ENCODE measurements at regions not wholly inside any gene's neighbourhood (a gene's known extent, or its start where the extent isn't known, plus 50 kb on each side); places are given as distances from the start of the nearest gene placed in this dataset.

- no peaks in the 10 kb centered on the region for H3K36me3 ChIP-seq (replicated peaks in 1 of 2; ENCODE audit: control insufficient read depth in 2 of 2, insufficient read depth in 2 of 2, low read length in 2 of 2)
- no CpG with 5 or more reads among the region's 10 CpGs for WGBS, 2 donors (ENCODE audit: extremely low coverage in 2 of 2, insufficient read length in 2 of 2, insufficient replicate concordance in 1 of 2)
- no peak overlapping the region for H2BK12ac ChIP-seq (ENCODE audit: low read length)
- no peak overlapping the region for H2AK5ac ChIP-seq (ENCODE audit: low read depth, low read length)
- no peak overlapping the region for H3K4ac ChIP-seq (ENCODE audit: low read length)
- no peak overlapping the region for H4K91ac ChIP-seq (ENCODE audit: low read depth, low read length, poor library complexity)
- H2BK120ac ChIP-seq (ENCODE audit: low read depth, low read length), result no peak overlapping the region
- H3K23ac ChIP-seq (ENCODE audit: low read depth, low read length, poor library complexity), result no peak overlapping the region
- no peak overlapping the region for H3K9ac ChIP-seq (ENCODE audit: low read depth, low read length, poor library complexity)
- no peak for DNase-seq (ENCODE audit: low spot score)
- H2AFZ ChIP-seq (ENCODE audit: low read length), result no peak overlapping the region
- H2BK15ac ChIP-seq (ENCODE audit: low read length), result no peak overlapping the region
- peaks cover 0 to 6% of the 10 kb centered on the region in 2 donors for H3K4me1 ChIP-seq (ENCODE audit: control insufficient read depth in 2 of 2, insufficient read depth in 1 of 2, low read depth in 1 of 2, low read length in 2 of 2)
- peak overlapping the region; percentile 87 for H3K14ac ChIP-seq (ENCODE audit: low read length)
- no peak overlapping the region for H2BK5ac ChIP-seq (ENCODE audit: low read length)
- no peak overlapping the region for H3K4me3 ChIP-seq (ENCODE audit: low read length in 2 of 2)
- H3K27ac ChIP-seq (replicated peaks; ENCODE audit: low read length), result no peak overlapping the region
- peaks cover 0 to 11% (median 0%) of the 10 kb centered on the region in 3 experiments for H3K27me3 ChIP-seq (ENCODE audit: control insufficient read depth in 3 of 3, insufficient read depth in 3 of 3, low read depth in 1 of 3, low read length in 3 of 3)
- H3K79me1 ChIP-seq (ENCODE audit: low read depth, low read length), result no peaks in the 10 kb centered on the region
- no peak overlapping the region for H3K18ac ChIP-seq (ENCODE audit: low read length)
- H3K4me2 ChIP-seq (ENCODE audit: insufficient read depth, low read length, poor library complexity, severe bottlenecking), result no peak overlapping the region
- H3K9me3 ChIP-seq (replicated peaks in 1 of 2; ENCODE audit: control insufficient read depth in 2 of 2, insufficient read depth in 1 of 2, low read depth in 1 of 2, low read length in 2 of 2), result no peaks in the 10 kb centered on the region
- H4K8ac ChIP-seq (ENCODE audit: low read depth, low read length), result no peak overlapping the region
These were observed 190.1 kb downstream of the GADD45G start for GRCh38 chr9:89794918-89795317.

GRCh38 chr9:89795538-89796195 lies 190.9 kb downstream of the GADD45G start:
- no peak overlapping the region for H3K4me2 ChIP-seq (ENCODE audit: insufficient read depth, low read length, poor library complexity, severe bottlenecking)
- peaks cover 0 to 8% (median 0%) of the 10 kb centered on the region in 3 experiments for H3K27me3 ChIP-seq (ENCODE audit: control insufficient read depth in 3 of 3, insufficient read depth in 3 of 3, low read depth in 1 of 3, low read length in 3 of 3)
- H3K36me3 ChIP-seq (replicated peaks in 1 of 2; ENCODE audit: control insufficient read depth in 2 of 2, insufficient read depth in 2 of 2, low read length in 2 of 2), result no peaks in the 10 kb centered on the region
- H2AK5ac ChIP-seq (ENCODE audit: low read depth, low read length), result no peak overlapping the region
- no peak overlapping the region for H2BK12ac ChIP-seq (ENCODE audit: low read length)
- no peak overlapping the region for H2BK120ac ChIP-seq (ENCODE audit: low read depth, low read length)
- no peak overlapping the region for H3K9ac ChIP-seq (ENCODE audit: low read depth, low read length, poor library complexity)
- H3K79me1 ChIP-seq (ENCODE audit: low read depth, low read length), result no peaks in the 10 kb centered on the region
- no peak overlapping the region for H4K91ac ChIP-seq (ENCODE audit: low read depth, low read length, poor library complexity)
- no peak overlapping the region for H2AFZ ChIP-seq (ENCODE audit: low read length)
- peak overlapping the region; percentile 5 for H3K18ac ChIP-seq (ENCODE audit: low read length)
- no peak overlapping the region for H3K4ac ChIP-seq (ENCODE audit: low read length)
- no peak overlapping the region for H4K8ac ChIP-seq (ENCODE audit: low read depth, low read length)
- no peaks in the 10 kb centered on the region for H3K9me3 ChIP-seq (replicated peaks in 1 of 2; ENCODE audit: control insufficient read depth in 2 of 2, insufficient read depth in 1 of 2, low read depth in 1 of 2, low read length in 2 of 2)
- no peak for DNase-seq (ENCODE audit: low spot score)
- no peak overlapping the region for H3K14ac ChIP-seq (ENCODE audit: low read length)
- H2BK5ac ChIP-seq (ENCODE audit: low read length), result no peak overlapping the region
- no peak overlapping the region for H3K27ac ChIP-seq (replicated peaks; ENCODE audit: low read length)
- no peak overlapping the region for H3K4me3 ChIP-seq (ENCODE audit: low read length in 2 of 2)
- H2BK15ac ChIP-seq (ENCODE audit: low read length), result no peak overlapping the region
- H3K23ac ChIP-seq (ENCODE audit: low read depth, low read length, poor library complexity), result no peak overlapping the region
- WGBS, 2 donors (ENCODE audit: extremely low coverage in 2 of 2, insufficient read length in 2 of 2, insufficient replicate concordance in 1 of 2), result no CpG with 5 or more reads among the region's 10 CpGs
- peaks cover 0 to 4% of the 10 kb centered on the region in 2 donors for H3K4me1 ChIP-seq (ENCODE audit: control insufficient read depth in 2 of 2, insufficient read depth in 1 of 2, low read depth in 1 of 2, low read length in 2 of 2)

GRCh38 chr9:89796606-89797005 lies 191.8 kb downstream of the GADD45G start:
- WGBS, 2 donors (ENCODE audit: extremely low coverage in 2 of 2, insufficient read length in 2 of 2, insufficient replicate concordance in 1 of 2), result no CpG with 5 or more reads among the region's 6 CpGs
- no peak overlapping the region for H2AFZ ChIP-seq (ENCODE audit: low read length)
- no peak for DNase-seq (ENCODE audit: low spot score)
- H2AK5ac ChIP-seq (ENCODE audit: low read depth, low read length), result no peak overlapping the region
- H2BK15ac ChIP-seq (ENCODE audit: low read length), result no peak overlapping the region
- H2BK5ac ChIP-seq (ENCODE audit: low read length), result no peak overlapping the region
- H3K23ac ChIP-seq (ENCODE audit: low read depth, low read length, poor library complexity), result no peak overlapping the region
- H3K4ac ChIP-seq (ENCODE audit: low read length), result no peak overlapping the region
- no peak overlapping the region for H2BK12ac ChIP-seq (ENCODE audit: low read length)
- no peaks in the 10 kb centered on the region for H3K36me3 ChIP-seq (replicated peaks in 1 of 2; ENCODE audit: control insufficient read depth in 2 of 2, insufficient read depth in 2 of 2, low read length in 2 of 2)
- peaks cover 0 to 2% of the 10 kb centered on the region in 2 donors for H3K4me1 ChIP-seq (ENCODE audit: control insufficient read depth in 2 of 2, insufficient read depth in 1 of 2, low read depth in 1 of 2, low read length in 2 of 2)
- H3K9ac ChIP-seq (ENCODE audit: low read depth, low read length, poor library complexity), result no peak overlapping the region
- no peak overlapping the region for H4K91ac ChIP-seq (ENCODE audit: low read depth, low read length, poor library complexity)
- no peak overlapping the region for H3K18ac ChIP-seq (ENCODE audit: low read length)
- no peak overlapping the region for H3K27ac ChIP-seq (replicated peaks; ENCODE audit: low read length)
- H3K9me3 ChIP-seq (replicated peaks in 1 of 2; ENCODE audit: control insufficient read depth in 2 of 2, insufficient read depth in 1 of 2, low read depth in 1 of 2, low read length in 2 of 2), result no peaks in the 10 kb centered on the region
- H3K27me3 ChIP-seq (ENCODE audit: control insufficient read depth in 3 of 3, insufficient read depth in 3 of 3, low read depth in 1 of 3, low read length in 3 of 3), result peaks cover 0 to 5% (median 0%) of the 10 kb centered on the region in 3 experiments
- H3K4me2 ChIP-seq (ENCODE audit: insufficient read depth, low read length, poor library complexity, severe bottlenecking), result no peak overlapping the region
- H3K4me3 ChIP-seq (ENCODE audit: low read length in 2 of 2), result peak overlapping the region in 1 of 2 donors; percentile 16
- no peak overlapping the region for H4K8ac ChIP-seq (ENCODE audit: low read depth, low read length)
- H2BK120ac ChIP-seq (ENCODE audit: low read depth, low read length), result no peak overlapping the region
- no peak overlapping the region for H3K14ac ChIP-seq (ENCODE audit: low read length)
- H3K79me1 ChIP-seq (ENCODE audit: low read depth, low read length), result no peaks in the 10 kb centered on the region

GRCh38 chr9:89797255-89797654 lies 192.4 kb downstream of the GADD45G start:
- no peak overlapping the region for H2BK5ac ChIP-seq (ENCODE audit: low read length)
- WGBS, 2 donors (ENCODE audit: extremely low coverage in 2 of 2, insufficient read length in 2 of 2, insufficient replicate concordance in 1 of 2), result no CpG with 5 or more reads among the region's 11 CpGs

More at GRCh38 chr9:89797255-89797654, 192.4 kb downstream of the GADD45G start:
- no peaks in the 10 kb centered on the region for H3K79me1 ChIP-seq (ENCODE audit: low read depth, low read length)
- peak overlapping the region; percentile 59 for H3K18ac ChIP-seq (ENCODE audit: low read length)
- no peaks in the 10 kb centered on the region for H3K9me3 ChIP-seq (replicated peaks in 1 of 2; ENCODE audit: control insufficient read depth in 2 of 2, insufficient read depth in 1 of 2, low read depth in 1 of 2, low read length in 2 of 2)
- peaks cover 0 to 2% of the 10 kb centered on the region in 2 donors for H3K4me1 ChIP-seq (ENCODE audit: control insufficient read depth in 2 of 2, insufficient read depth in 1 of 2, low read depth in 1 of 2, low read length in 2 of 2)
- H3K9ac ChIP-seq (ENCODE audit: low read depth, low read length, poor library complexity), result peak overlapping the region; percentile 26
- H3K36me3 ChIP-seq (replicated peaks in 1 of 2; ENCODE audit: control insufficient read depth in 2 of 2, insufficient read depth in 2 of 2, low read length in 2 of 2), result no peaks in the 10 kb centered on the region
- H3K23ac ChIP-seq (ENCODE audit: low read depth, low read length, poor library complexity), result no peak overlapping the region
- H3K14ac ChIP-seq (ENCODE audit: low read length), result no peak overlapping the region
- H4K8ac ChIP-seq (ENCODE audit: low read depth, low read length), result no peak overlapping the region
- H3K4me2 ChIP-seq (ENCODE audit: insufficient read depth, low read length, poor library complexity, severe bottlenecking), result no peak overlapping the region
- no peak overlapping the region for H2BK120ac ChIP-seq (ENCODE audit: low read depth, low read length)
- H2AK5ac ChIP-seq (ENCODE audit: low read depth, low read length), result no peak overlapping the region
- H3K4ac ChIP-seq (ENCODE audit: low read length), result no peak overlapping the region
- DNase-seq (ENCODE audit: low spot score), result no peak
- no peak overlapping the region for H3K27ac ChIP-seq (replicated peaks; ENCODE audit: low read length)
- H2BK12ac ChIP-seq (ENCODE audit: low read length), result no peak overlapping the region
- H3K27me3 ChIP-seq (ENCODE audit: control insufficient read depth in 3 of 3, insufficient read depth in 3 of 3, low read depth in 1 of 3, low read length in 3 of 3), result peaks cover 0 to 9% (median 0%) of the 10 kb centered on the region in 3 experiments
- H2AFZ ChIP-seq (ENCODE audit: low read length), result no peak overlapping the region
- H3K4me3 ChIP-seq (ENCODE audit: low read length in 2 of 2), result no peak overlapping the region
- H4K91ac ChIP-seq (ENCODE audit: low read depth, low read length, poor library complexity), result no peak overlapping the region
- no peak overlapping the region for H2BK15ac ChIP-seq (ENCODE audit: low read length)

All from neuronal stem cell (in vitro differentiated cells).